GM04503 (cell line): ENCODE measurements at regions not wholly inside any gene's neighbourhood (a gene's known extent, or its start where the extent isn't known, plus 50 kb on each side); places are given as distances from the start of the nearest gene placed in this dataset.
"Not testable (repeated sequence)": the region's sequence is repeated elsewhere in the genome, so short reads cannot be mapped to it uniquely, and the experiment has no call there.

ENCODE experiments used
- DNase-seq: peaks from one replicate; pipeline ENCODE4 v3.0.0-alpha.2; 2012; ENCODE audit warnings: low read depth

DNA sequence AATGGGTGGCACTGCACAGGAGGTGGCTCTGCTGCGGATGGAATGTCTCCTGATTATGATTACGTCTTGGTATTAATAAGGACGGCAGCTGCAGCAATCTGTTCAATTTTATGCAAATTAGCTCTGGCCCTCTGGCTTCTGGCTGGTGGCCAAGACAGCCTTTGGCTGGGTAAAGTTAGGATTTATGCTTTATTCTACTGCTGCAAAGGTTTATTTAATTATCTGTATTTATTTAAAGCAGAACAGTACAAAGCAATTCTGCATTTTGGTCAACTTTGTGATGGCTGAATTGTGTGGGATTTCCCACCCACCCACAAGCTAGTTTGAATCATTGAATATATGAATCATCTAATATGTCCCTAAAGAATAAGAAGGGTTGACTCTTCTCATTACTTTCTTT, 745.6 kb upstream of the FAM241A start:
- no peak for DNase-seq

DNA sequence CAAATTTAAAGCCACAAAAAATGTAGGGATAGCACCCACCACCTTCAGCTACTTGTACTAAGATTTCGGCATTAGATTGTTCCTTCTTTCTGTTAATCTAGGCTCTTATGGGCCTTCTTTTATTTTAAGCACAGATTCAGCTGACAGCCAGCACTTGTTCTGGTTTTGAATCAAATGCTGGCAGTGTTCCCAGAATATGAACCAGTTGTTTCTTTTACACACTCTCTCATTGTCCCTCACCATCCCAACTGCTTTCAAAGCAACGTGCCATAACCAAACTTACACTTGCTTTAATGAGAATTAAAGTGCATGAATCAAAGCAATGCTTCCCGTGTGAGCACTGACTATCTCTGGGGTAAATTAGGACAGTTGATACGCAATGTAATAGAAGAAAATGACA, 744.5 kb upstream of the FAM241A start:
- DNase-seq, result peak; percentile 25

DNA sequence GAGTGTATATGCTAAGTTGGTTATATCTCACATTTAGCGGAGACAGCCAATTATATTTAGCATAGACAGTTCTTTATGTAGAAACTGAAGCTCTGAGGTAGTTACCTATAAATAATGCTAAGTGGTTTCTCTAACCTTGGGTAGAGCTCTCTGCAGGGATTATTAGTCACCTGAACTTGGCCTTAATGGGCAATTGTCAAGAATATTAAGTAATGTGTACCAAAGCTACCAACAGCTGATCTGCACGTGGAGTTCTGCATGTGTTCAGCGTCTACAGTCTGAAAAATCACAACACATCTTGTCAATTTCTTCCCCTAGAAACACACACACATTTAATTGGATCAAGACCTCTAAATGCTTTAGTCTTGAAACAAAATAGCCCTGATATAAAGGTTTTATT, 740.6 kb upstream of the FAM241A start:
- no peak for DNase-seq

DNA sequence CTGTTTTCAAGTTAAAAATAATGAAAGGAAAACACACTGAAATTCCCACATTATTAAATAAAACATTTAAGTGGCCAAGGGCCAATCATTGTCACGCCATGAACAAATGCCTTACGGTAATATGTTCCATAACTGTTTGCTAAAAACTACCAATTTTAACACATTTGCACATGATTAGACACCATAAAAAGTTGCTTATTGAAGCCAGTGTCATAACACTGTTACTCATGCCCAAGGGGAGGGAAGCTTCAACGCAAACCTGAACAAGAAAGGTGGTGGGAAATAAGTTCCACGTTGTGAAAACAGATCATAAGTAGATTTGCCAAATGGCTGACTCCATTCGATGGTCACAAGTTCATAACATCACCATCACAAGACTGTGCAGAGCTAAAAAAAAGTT, 739.3 kb upstream of the FAM241A start:
- no peak for DNase-seq

DNA sequence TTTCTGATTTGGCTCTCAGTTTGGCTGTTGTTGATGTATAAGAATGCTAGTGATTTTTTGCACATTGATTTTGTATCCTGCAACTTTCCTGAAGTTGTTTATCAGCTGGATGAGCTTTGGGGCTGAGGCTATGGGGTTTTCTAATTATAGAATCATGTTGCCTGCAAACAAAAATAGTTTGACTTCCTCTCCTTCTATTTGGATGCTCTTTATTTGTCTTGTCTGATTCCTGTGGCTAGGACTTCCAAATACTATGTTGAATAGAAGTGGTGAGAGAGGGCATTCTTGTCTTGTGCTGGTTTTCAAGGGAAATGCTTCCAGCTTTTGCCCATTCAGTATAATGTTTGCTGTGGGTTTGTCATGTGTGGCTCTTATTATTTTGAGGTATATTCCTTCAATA, 734.7 kb upstream of the FAM241A start:
- no peak for DNase-seq

DNA sequence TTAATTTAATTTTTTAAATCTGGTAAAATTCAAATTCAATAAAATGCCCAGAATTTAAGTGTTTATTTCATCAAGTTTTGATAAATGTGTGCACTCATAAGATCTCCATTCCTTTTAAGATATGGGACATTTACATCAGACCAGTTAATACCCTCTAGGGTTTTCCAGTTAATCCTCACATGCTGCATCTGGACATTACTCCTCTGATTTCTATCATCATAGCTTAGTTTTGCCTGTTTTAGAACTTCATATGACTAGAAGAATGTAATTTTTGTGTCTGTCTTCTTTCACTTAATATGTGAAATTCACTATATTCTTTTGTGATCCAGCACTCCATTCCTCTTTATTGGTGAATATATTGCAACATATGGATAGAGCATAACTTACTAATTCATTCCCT, 727.7 kb upstream of the FAM241A start:
- DNase-seq, result no peak

DNA sequence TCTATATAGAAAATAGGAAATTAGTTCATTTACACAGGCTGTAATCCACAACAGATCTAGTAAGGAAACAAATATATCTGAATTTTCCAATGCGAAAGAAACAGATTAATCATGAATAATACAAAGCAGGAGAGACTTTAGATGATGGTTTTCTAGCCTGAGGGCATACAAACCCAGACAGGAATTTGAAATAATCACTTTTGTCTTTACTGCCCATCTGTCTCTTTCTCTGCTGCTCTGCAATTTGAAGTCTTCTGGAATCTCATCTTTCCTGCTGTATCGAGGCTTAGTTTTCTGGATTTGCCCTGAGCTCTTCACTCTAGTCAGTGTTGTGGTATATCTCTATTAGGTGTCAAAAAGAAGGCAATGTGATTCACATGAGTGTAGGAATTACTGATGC, 711.8 kb upstream of the FAM241A start:
- DNase-seq, result no peak

DNA sequence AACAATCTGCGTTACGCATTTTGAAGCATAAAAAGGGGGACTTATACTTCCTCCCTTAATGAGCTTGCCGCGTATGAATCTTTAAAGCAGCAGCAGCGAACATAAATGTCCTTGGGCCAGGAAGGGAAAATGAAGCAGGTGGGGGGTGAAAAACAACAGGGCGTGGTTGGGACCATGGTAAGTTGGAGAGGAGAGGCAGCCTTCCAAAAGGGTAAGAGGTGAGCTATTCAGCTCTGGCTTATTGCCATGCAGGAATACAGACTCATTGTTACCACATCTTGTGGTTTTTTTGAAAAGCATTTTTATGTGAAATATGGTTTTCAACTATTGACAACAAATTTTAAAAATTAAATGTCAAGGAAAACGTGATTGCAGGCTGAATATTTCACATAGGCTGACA, 710.7 kb upstream of the FAM241A start:
- DNase-seq, result no peak

DNA sequence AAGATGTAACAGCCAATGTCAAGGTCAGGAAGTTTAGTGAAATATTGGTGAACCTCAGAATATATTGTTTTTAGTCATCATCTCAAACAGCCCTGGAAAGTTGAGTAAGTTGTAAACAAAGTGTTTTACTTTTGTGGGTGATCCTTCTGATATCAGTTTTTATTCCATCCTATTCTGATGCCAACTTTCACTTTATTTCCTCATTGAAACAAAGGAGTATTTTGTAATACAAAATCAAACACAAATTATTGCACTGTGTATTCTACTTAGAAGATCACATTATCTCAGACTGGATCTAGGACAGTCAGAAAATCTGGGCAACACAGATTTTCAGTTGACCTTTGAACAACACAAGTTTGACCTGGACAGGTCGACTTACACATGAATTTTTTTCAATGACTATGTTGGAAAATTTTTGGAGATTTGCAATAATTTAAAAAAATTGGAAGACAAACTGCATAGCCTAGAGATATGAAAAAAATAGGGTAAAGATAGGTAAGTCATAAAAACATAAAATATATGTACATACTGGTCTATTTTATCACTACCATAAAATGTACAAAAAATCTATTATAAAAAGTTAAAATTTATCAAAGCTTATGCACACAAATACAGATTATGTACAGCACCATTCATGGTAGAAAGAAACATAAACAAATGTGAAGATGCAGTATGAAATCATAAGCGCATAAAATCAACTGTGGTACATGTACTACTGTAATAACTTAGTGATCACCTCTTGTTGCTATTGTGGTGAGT, 709.1 kb upstream of the FAM241A start:
- no peak for DNase-seq

DNA sequence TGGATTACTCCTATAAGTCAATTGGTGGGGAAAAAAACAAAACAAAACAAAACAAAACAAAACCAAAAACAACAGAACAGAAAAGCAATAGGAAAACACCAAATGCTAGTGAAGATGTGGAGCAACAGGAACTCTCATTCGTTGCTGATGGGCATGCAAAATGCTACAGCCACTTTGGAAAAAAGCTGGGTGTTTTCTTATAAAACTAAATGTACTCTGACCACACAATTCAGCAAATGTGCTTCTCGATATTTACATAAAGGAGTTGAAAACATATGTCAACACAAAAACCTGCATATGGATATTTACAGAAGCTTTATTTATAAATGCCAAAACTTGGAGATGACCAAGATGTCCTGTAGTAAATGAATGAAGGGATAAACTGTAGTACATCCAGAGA, 703.6 kb upstream of the FAM241A start:
- no peak for DNase-seq

DNA sequence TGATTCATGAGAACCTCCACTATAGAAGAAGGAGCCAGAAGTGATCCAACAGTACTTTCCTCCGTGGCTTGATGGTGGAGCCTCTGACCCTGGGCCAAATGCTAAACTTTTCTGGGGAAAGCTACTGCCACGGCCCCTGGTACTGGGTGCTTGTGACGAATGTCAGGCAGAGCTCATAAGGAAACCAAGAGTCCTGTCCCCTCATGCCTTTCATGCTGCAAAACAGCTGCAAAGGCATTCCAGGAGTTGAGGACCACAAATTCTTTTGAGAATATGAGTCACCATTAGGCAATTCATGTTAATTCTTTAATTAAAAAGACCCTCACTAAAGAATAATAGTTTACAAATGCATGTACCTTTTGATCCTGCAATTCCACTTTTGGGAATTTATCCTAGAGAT, 700.4 kb upstream of the FAM241A start:
- DNase-seq, result not testable (repeated sequence)

DNA sequence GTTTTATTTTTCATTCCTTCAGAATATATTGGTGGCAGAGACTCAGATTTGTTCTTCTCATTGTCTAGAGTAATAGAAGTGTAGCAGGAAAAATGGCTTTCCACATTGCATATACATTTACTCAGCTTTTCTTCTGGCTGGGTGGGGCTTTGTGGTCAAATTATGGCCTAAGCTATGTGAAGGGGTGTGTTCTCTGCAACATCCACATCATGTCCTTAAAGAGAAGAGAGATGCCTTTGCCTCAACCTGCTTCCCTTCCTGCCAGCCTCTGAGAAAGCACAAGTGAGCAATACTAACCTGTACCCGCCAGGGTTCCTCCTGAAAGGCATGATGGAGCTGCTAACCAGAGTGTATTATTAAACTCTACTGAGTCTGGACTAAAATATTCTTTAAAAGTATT, 695.6 kb upstream of the FAM241A start:
- DNase-seq, result no peak

DNA sequence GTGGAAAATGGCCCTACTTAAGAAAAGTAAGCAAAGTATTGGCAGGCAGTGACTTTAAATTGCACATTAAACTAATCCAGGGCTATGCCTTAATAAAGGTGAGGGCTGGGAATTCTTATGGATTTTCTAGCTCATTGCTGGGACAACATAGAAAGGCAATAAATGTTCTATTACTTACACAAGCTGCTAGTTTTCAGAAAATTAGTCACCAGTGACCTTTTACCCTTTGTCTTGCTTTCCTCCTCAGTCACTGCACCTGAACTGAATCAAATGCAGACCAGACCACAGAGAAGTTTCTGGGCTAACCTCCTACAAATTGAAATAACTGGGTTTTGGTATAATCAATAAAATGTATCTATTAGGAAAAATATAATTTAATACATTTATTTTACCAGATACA, 694.4 kb upstream of the FAM241A start:
- no peak for DNase-seq

DNA sequence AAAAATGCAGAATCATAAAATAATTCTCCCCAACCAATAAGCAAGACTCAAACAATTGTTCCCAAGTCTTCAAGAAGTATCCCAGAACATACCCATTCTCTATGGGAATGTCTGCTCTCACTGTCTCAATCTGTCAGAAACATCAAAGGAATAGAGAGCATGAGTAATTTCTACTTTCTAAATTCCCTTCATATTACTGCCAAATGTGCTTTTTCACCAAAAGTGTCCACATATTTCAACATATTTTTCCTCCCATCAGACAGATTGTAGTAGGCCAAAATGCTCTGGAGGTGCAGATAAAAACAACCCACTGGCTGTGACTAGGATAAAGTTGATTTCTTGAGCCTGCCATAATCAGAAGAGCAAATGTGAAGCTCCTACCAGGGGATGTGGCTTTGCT, 692.0 kb upstream of the FAM241A start:
- no peak for DNase-seq

DNA sequence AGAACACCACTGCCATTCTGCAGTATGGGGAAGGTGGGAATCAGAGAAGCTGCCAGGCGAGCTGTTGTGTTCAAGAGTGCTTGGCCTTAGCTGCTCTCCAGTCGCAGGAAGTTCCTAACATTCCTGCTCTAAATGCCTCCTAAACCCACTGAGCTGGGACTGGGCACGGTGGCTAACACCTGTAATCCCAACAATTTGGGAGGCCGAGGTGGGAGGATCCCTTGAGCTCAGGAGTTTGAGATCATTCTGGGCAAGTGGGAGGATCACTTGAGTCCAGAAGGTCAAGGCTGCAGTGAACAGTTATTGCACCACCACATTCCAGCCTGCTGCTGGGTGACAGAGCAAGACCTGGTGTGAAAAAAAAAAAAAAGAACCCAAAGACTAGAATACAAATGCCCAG, 690.3 kb upstream of the FAM241A start:
- DNase-seq, result no peak

DNA sequence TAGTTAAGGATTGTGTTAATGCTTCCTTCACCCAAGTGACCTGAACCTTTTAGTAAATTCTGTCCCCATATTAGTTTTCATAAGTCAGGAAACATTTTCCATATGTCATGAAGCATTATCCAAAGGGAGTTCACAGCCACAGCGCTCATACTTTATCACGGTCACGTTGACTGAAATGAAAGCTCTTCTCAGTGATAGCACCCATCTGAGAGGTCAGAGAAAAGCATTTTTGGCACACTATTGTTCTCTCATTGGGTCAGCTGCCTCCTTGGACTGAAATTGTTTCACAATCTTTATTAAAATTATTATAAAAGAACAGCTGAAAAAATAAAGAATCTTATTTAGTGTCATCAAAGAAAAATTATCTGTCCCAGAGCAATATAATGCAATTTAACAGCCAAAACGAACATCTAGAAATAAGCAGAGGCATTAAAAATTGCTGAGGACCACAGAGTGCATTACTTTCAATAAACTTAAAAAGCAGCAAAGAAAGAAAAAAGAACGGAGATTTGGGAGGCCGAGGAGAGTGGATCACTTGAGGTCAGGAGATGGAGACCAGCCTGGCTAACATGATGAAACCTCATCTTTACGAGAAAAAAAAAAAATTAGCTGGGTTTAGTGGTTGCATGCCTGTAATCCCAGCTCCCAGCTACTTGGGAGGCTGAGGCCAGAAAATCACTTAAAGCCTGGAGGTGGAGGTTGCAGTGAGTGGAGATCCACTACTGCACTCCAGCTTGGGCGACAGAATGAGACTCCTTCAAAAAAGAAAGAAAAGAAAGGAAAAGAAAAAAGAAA, 680.8 kb upstream of the FAM241A start:
- no peak for DNase-seq

DNA sequence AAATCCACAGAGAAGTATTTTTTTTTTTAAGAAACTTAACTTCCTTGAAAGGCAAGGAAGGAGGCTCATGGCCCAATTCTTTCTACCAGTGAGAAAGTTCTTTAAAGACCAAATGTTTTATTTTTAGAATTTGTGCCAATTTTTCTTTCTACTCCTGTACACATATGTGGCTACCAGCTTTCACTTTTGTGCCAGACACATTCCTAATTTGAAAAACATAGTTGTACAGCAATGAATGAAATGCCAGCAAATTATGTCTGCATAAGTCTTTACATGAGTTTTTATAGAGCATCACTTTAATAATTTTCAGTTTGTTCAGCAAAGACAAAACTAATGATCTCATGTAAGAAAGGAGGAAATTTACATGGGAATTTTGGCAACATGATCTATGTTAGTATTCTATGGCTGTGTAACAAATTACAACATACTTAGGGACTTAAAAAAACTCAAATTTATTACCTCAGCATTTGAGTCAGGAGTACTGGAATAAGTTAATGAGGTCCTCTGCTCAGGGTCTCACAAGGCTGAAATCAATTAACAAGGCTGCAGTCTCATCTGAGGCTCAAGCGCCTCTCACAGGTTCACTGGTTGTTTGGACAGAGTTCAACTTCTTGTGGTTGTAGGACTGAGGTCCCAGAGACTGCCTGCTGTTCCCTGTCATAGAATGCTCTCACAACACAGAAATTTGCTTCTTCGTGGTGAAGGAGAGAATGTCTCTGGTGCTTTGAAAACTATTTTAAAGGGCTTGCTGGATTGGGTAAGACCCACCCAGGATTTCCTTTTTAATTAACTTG, 678.2 kb upstream of the FAM241A start:
- DNase-seq, result no peak

DNA sequence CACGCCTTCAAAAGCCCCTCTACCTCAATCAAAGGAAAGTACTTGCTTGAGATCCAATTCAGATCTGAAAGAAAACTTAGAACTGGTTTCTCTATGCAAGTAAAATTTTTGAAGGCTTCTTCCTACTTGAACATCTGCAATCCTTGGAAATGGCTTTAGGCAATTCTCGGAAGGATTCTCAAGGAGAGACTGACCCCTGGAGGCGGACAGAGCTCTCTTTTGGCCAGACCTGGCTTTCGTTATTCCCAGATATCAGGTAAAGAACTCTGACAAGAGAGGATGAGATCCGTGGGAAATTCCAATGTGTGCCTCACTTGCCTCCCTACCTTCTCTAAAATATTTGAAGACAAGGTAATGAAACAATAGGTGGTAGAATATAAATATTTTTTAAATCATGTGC, 670.3 kb upstream of the FAM241A start:
- no peak for DNase-seq

DNA sequence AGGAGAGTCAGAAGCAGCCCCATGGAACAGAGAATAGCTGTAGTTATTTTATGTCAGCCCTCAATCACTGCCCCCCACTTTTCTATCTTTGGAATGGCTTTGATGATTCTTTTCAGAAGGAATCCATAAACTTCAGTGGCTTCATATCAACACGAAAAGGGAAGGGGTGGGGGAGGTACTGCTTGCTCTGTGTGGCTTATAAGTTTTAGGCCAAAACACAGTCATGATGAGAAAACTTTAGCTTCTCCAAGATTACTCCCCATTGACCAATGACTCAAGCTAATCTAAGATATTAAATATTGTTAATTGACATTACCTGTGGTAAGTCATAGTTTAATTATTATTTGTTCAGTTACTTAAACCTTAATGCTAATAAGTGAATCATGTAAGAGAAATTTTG, 669.6 kb upstream of the FAM241A start:
- no peak for DNase-seq

DNA sequence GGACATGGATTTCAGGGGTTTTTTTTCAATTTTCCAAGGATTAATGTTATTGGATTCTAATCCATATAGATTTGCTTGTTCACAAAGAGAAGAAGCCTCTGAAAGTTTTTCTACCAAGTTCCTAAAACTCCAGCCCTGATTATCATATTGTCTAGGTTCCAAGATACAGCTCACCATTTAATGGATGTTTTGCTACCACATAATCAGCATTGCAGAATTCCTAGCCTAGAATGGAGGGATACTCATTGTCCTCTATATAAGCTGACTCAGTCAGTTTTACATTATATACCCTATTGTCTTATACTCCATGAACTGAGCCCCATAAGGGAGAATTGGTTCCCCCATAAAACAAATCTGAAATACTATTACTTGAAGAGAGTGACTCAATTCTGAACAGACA, 664.7 kb upstream of the FAM241A start:
- no peak for DNase-seq

DNA sequence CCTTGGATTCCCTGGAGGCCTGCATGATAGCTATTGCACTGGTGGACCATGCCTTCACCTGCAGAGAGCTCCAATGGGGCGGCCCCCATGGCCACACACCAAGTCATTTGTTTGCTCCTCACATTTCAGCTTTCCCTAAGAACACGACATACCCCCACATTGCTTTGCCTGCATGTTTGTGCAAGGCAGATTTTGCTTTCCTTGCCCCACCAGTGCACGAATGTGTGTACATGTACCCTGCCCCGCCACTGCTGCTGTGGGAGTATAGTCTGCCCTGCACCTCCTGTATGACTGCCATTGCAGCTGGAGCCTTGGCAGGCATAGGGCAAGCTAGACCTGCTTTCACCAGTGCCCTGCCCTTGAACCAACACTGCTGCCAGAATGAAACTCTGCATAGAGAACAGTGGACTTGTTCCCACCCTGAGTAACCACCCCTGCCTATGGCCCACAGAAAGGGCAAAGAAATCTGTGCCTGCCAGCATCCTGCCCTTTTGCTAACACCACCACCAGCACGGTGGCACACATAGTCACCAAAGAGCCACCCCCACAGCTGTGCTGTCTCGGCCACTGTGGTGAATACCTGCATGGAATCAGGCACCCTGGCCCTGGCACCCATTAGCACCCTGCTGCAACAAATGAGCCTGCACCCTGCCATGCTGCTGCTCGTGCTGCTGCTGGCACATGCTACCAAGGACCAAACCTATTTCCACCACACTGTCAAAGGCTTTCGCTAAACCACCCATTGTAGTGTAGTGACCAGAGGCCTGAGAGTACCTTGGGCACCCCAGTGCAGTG, 661.7 kb upstream of the FAM241A start:
- DNase-seq, result no peak

DNA sequence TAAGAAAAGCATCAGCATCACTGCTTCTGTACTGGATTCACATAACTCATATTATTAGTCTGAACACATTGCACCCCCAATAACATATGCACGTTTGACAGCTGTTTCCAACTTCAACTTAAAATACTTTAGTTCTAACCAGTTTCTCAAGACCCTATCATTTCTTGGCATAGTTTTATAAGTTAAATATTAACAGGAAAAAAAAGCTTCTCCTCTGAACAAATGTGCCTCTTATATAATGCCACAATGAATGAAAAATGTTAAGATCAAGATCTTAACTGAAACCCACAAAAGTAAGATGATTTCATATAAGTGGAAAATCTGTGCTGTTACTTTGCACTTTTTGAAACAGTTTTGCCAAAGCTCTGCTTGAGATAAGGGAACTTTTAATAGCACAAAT, 652.8 kb upstream of the FAM241A start:
- DNase-seq, result no peak
